Common myeloid progenitor, CD34-positive (primary cell): ENCODE measurements at regions not wholly inside any gene's neighbourhood (a gene's known extent, or its start where the extent isn't known, plus 50 kb on each side); places are given as distances from the start of the nearest gene placed in this dataset.
A peak's percentile ranks its signal among the peaks of the same experiment; 100 is the strongest.

Source experiments
- CTCF ChIA-PET: fragments of 350-600 bp; sonication (Branson Sonifier 250); formaldehyde crosslinking; loops from one replicate; lab custom pipeline; 2021; ENCODE audit warnings: antibody characterized with exemption; lab: Charles Lee
- POLR2A ChIA-PET: fragments of 350-600 bp; sonication (Branson Sonifier 250); formaldehyde crosslinking; loops from one replicate; lab custom pipeline; 2021; ENCODE audit warnings: antibody characterized with exemption; lab: Charles Lee
- DNase-seq, 3 donors: peaks; one replicate each; pipeline versions ENCODE4 v3.0.0 to v3.0.0-alpha.2; 2013
- H3K27ac ChIP-seq, 2 experiments: 1 replicate in 1 of 2; 2 replicates in 1 of 2; pipeline ENCODE4 v1.7.0; 2013; ENCODE audit warnings: inconsistent platforms in 2 of 2, low read length in 2 of 2, mild to moderate bottlenecking in 2 of 2, low read depth in 1 of 2, moderate library complexity in 1 of 2; ENCODE audit not compliant: severe bottlenecking in 2 of 2, insufficient read depth in 1 of 2, poor library complexity in 1 of 2
- H3K27me3 ChIP-seq, 5 experiments: replicated peaks in 2 of 5; 1 replicate in 3 of 5; 2 replicates in 2 of 5; pipeline versions ENCODE4 v1.6.1 to v1.7.0; 2013; ENCODE audit warnings: low read length in 4 of 5, mild to moderate bottlenecking in 2 of 5, moderate library complexity in 2 of 5, inconsistent platforms in 1 of 5; ENCODE audit not compliant: insufficient read depth in 5 of 5, control insufficient read depth in 4 of 5
- H3K36me3 ChIP-seq, 4 experiments: 1 replicate in 2 of 4; 2 replicates in 2 of 4; pipeline versions ENCODE4 v1.6.1 to v1.7.0; 2013; ENCODE audit warnings: low read length in 3 of 4, control low read depth in 1 of 4, mild to moderate bottlenecking in 1 of 4; ENCODE audit not compliant: control insufficient read depth in 4 of 4, insufficient read depth in 4 of 4
- H3K4me1 ChIP-seq, 4 experiments: 1 replicate in 3 of 4; 2 replicates in 1 of 4; pipeline versions ENCODE4 v1.6.1 to v1.7.1; 2013; ENCODE audit warnings: low read length in 3 of 4, mild to moderate bottlenecking in 3 of 4, control low read depth in 1 of 4, inconsistent platforms in 1 of 4, moderate library complexity in 1 of 4; ENCODE audit not compliant: control insufficient read depth in 4 of 4, insufficient read depth in 4 of 4; ENCODE audit errors: control extremely low read depth in 1 of 4
- H3K4me3 ChIP-seq, 7 experiments: 1 replicate in 4 of 7; 2 replicates in 3 of 7; pipeline versions ENCODE4 v1.5.1 to v1.7.0; 2013; ENCODE audit warnings: mild to moderate bottlenecking in 7 of 7, low read length in 6 of 7, moderate library complexity in 6 of 7, inconsistent platforms in 2 of 7, low read depth in 2 of 7, control low read depth in 1 of 7; ENCODE audit not compliant: insufficient read depth in 4 of 7, control insufficient read depth in 1 of 7; ENCODE audit errors: extremely low read depth in 1 of 7
- H3K9me3 ChIP-seq, 5 experiments: 1 replicate in 4 of 5; 2 replicates in 1 of 5; pipeline versions ENCODE4 v1.6.1 to v1.7.1; 2013; ENCODE audit warnings: low read length in 4 of 5, mild to moderate bottlenecking in 2 of 5, inconsistent platforms in 1 of 5, low read depth in 1 of 5, moderate library complexity in 1 of 5; ENCODE audit not compliant: control insufficient read depth in 4 of 5, insufficient read depth in 2 of 5; ENCODE audit errors: control extremely low read depth in 1 of 5
- WGBS: methylation state at CpG from one replicate; pipeline ENCODE4 v1.1.5; 2013; ENCODE audit not compliant: insufficient coverage; 5-methylcytosine and 5-hydroxymethylcytosine counted together

DNA sequence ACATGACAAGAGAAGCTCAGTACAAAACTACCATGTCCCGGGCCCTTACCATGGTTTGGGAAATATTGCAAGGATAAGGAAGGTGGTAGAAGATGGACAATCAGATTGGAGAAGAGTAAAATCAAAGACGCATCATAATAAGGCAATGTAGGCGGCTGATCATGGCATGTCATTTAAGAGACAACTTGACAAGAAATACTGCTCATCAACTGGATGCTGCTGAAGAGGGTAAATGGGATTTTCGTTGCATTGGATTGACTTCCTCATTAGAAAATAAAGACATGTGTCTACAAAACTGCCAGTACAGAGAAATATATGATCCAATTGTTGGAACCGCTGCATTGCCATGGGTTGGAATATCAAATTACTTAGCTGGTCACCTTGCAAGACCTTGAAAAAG, 238.3 kb upstream of the NCKAP5 start:
- H3K4me3 ChIP-seq = no peak overlapping the region
- no peaks in the 10 kb centered on the region for H3K36me3 ChIP-seq
- H3K9me3 ChIP-seq = no peaks in the 10 kb centered on the region
- H3K27me3 ChIP-seq = peaks cover 0 to 2% (median 0%) of the 10 kb centered on the region in 5 experiments
- WGBS = 100% methylated on average over 4 of the region's 5 CpGs
- H3K27ac ChIP-seq = no peak overlapping the region
- ChIA-PET POLR2A (no interaction called here), CTCF (no interaction called here)
- H3K4me1 ChIP-seq = no peaks in the 10 kb centered on the region
- DNase-seq = no peak

DNA sequence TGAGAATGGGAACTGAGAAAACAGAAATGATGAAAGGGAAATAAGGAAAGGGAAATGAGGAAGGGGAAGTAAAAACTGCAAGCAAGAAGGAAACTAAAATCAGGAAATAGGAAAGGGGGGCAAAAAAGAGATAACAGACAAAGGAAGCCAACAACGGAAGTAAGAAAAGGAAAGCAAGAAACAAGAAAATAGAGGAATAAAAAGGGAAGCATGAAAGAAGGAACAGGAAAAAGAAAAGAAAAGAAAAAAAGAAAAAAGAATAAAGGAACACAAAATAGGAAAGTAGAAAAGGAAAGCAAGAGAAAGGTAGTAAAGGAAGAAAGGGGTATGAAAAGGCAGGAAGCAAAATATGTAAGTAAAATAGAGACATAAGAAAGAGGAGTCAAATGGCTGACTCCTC, 241.2 kb upstream of the NCKAP5 start:
- Histone ChIP-seq H3K27ac (no peak overlapping the region), H3K4me1 (no peaks in the 10 kb centered on the region), H3K36me3 (no peaks in the 10 kb centered on the region), H3K9me3 (no peaks in the 10 kb centered on the region), H3K27me3 (peaks cover 0 to 2% (median 0%) of the 10 kb centered on the region in 5 experiments), H3K4me3 (no peak overlapping the region)
- POLR2A ChIA-PET = no interaction called here
- 78% methylated on average over 1 of the region's 1 CpG for WGBS
- DNase-seq = no peak
- CTCF ChIA-PET = no interaction called here

DNA sequence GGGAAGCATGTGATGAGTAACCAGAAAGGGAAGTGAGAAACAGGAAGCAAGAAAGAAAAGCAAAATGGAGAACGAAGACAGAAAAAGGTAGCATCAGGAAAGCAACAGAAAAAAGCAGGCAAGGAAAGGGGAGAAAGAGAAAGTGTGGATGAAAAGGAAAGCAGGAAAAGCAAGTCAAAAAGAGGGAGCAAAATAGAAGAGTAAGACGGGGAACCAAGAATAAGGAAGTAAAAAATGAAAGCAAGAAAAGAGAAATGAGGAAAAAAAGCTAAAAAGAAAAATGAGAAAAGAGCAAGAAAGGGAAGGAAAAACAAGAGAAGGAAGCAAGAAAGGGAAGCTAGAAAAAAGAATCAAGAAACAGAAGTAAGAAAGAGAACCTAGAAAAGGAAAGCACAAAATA, 242.3 kb upstream of the NCKAP5 start:
- ChIA-PET CTCF (no interaction called here), POLR2A (no interaction called here)
- no peak for DNase-seq
- H3K4me3 ChIP-seq = no peak overlapping the region
- H3K36me3 ChIP-seq = no peaks in the 10 kb centered on the region
- WGBS = 94% methylated on average over 2 of the region's 2 CpGs
- no peaks in the 10 kb centered on the region for H3K9me3 ChIP-seq
- H3K4me1 ChIP-seq = no peaks in the 10 kb centered on the region
- H3K27me3 ChIP-seq = no peaks in the 10 kb centered on the region
- H3K27ac ChIP-seq = no peak overlapping the region

DNA sequence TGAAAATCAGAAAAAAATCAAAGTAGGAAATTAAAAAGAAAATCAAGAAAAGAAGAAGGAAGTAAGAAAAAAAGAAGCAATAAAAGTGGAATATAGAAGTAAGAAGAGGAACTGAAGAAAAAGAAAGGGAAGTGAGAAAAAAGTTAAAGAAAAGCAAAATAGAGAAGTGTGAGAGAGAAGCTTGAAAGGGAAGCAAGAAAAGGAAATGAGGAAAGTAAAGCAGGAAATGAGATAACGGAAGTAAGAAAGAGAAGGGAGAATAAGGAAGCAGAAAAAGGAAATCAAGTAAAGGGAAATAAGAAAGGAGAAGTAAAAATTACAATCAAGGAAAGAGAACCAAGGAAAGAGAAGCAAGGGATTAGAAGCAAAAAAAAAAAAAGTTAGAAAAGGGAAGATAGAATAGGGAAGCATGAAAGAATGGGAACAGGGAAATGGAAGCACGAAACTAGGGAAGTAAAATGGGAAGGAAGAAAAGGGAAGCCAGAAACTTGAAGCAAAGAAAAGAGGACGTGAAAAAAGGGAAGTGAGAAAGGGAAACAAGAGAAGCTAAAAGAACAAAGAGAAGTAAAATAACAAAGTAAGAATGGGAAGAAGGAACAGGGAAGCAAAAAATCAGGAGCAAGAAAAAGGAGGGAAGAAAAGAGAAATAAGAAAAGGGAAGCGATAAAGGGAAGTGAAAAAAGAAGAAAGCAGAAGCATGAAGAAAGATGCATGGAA, 243.3 kb upstream of the NCKAP5 start:
- Histone ChIP-seq H3K9me3 (no peaks in the 10 kb centered on the region), H3K4me3 (no peak overlapping the region), H3K4me1 (no peaks in the 10 kb centered on the region), H3K27ac (no peak overlapping the region), H3K36me3 (no peaks in the 10 kb centered on the region), H3K27me3 (no peaks in the 10 kb centered on the region)
- DNase-seq = peak in 1 of 3 donors; percentile 1
- WGBS = 27% methylated on average over 4 of the region's 4 CpGs
- CTCF ChIA-PET = no interaction called here
- POLR2A ChIA-PET = no interaction called here

DNA sequence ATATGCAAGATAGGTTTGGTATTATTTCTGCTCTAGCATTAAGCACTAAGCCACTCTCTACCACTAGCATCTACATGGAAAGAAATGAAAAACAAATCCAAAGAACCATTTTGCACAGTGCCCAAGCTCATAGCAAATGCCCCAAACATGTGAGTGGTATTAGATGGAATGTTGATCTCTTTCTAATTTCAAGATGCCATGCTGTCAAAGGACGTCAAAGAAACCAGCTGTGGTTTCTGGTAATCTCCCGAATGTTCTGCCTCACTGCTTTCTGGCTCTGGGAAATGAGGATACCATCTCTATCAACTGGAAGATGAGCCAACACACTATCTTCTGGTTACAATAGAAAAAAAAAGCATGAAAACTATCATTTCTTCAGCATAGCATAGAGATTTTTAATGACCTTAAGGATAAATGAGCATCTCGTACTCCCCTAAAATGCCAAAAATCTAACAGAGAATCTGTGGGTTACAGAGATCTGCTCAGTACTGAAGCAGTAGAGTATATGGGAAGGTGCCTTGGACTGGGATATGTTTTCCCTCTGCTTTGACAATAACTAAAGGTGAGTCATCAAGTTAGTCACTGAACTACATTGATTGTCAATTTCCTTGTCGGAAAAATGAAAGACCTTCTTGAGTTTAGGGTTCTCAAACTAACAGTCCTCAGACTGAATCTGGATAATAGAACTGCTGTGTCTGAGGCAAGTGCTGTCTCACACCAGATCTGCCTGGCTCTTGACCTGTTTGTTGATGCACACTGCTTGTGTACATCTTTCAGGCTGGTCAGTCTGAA, 244.8 kb upstream of the NCKAP5 start:
- 100% methylated on average over 1 of the region's 4 CpGs for WGBS
- POLR2A ChIA-PET = no interaction called here
- Histone ChIP-seq H3K4me3 (no peak overlapping the region), H3K36me3 (no peaks in the 10 kb centered on the region), H3K4me1 (no peaks in the 10 kb centered on the region), H3K27ac (no peak overlapping the region), H3K9me3 (no peaks in the 10 kb centered on the region), H3K27me3 (peaks cover 0 to 1% (median 0%) of the 10 kb centered on the region in 5 experiments)
- CTCF ChIA-PET = no interaction called here
- no peak for DNase-seq

DNA sequence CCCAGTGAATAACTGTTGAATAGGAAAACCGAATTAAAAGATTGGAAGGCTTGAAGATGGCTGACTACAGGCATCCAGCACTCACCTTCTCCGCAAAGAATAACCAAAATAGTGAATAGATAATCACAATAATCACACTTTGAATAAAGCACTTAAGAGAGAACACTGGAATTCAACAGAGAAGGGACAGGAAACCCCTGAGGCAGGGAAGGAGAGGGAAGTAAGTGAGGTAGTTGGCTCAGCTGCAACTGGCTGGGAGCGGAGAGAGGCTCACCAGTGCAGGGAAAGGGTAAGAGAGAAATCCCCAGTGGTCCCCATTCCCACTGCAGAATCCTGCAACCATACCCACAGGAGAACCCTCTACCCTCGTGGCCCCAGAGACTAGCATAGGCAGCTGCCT, 246.6 kb upstream of the NCKAP5 start:
- DNase-seq = no peak
- POLR2A ChIA-PET = no interaction called here
- 80% methylated on average over 2 of the region's 4 CpGs for WGBS
- CTCF ChIA-PET = no interaction called here
- H3K4me1 ChIP-seq = no peaks in the 10 kb centered on the region
- H3K27me3 ChIP-seq = peaks cover 0 to 1% (median 0%) of the 10 kb centered on the region in 5 experiments
- no peak overlapping the region for H3K4me3 ChIP-seq
- no peaks in the 10 kb centered on the region for H3K9me3 ChIP-seq
- no peaks in the 10 kb centered on the region for H3K36me3 ChIP-seq
- no peak overlapping the region for H3K27ac ChIP-seq

DNA sequence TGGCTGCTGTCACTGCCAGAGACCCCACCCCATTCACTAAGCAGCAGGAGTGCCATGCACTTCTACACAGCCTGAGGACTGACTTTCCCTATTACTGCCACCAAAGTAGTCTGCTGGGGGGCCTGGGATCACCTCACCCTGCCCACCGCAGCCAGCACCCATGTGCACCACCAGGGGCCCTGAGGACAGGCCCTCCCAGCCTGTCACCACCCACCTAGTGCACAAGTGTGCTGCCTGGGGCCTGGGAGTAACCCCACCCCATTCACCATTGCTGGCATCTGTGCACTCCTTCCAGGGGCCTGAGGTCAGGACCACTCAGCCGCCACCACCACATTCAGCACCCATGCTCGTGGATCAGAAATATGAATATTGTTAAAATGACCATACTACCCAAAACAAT, 247.8 kb upstream of the NCKAP5 start:
- Histone ChIP-seq H3K4me3 (no peak overlapping the region), H3K9me3 (no peaks in the 10 kb centered on the region), H3K27ac (no peak overlapping the region), H3K36me3 (no peaks in the 10 kb centered on the region), H3K4me1 (no peaks in the 10 kb centered on the region), H3K27me3 (peaks cover 0 to 1% (median 0%) of the 10 kb centered on the region in 5 experiments)
- 80% methylated on average over 1 of the region's 3 CpGs for WGBS
- DNase-seq = no peak
- POLR2A ChIA-PET = no interaction called here
- CTCF ChIA-PET = no interaction called here
